NCI-H1105 treated with DMSO at 0.1 percent for 48 hours (cell line): ENCODE measurements at regions not wholly inside any gene's neighbourhood (a gene's known extent, or its start where the extent isn't known, plus 50 kb on each side); places are given as distances from the start of the nearest gene placed in this dataset.
"Not testable (repeated sequence)": the region's sequence is repeated elsewhere in the genome, so short reads cannot be mapped to it uniquely, and the experiment has no call there.

Source experiments
- DNase-seq: peaks from one replicate; lab custom pipeline; 2025; lab: John Stamatoyannopoulos, UW

GRCh38 chr1:94769551-94769950 lies 50.6 kb upstream of the SLC44A3 start:
- DNase-seq = no peak

DNA sequence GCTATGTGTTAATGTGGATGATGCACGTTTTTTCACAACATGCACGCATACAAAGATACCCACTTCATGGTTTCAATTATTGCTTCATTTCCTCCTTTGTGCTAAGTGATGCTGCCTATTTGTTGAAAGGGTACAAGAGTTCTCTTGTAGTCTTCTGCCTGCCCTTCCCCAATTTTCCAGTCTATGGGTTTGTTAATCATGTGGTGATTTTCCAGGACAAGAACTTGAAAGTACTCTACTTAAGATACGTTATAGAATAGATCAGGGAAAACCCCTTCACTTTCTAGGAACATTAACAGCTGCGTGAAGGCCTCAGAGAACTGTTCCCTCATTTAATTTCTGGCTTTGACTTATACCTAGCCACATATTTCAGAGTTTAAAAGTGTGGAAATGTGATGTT lies 52.1 kb upstream of the SLC44A3 start:
- no peak for DNase-seq

- DNase-seq = no peak
Observed at GRCh38 chr1:94765958-94766357, 54.2 kb upstream of the SLC44A3 start.

DNA sequence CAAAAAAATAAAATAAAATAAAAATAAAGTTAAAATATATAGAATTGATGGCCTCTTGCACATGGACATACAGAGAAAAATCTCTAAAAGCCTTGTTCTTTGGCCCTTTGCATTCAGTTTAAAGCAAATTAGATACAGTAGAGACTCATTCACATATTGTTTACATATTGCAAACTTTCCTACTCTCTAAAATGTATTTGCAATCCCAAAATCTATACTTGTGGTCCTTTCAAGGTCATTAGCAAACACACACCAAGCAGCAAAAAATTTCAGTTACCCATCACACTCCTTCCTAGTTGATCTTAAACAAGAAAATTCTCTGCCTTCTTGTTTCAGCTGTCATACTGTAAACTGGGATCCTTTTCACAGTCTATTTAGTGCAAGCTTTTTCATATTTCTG lies 61.0 kb upstream of the SLC44A3 start:
- no peak for DNase-seq

GRCh38 chr1:94757931-94758330 lies 62.2 kb upstream of the SLC44A3 start:
- DNase-seq = no peak

GRCh38 chr1:94755675-94756074 lies 64.5 kb upstream of the SLC44A3 start:
- DNase-seq = no peak

DNA sequence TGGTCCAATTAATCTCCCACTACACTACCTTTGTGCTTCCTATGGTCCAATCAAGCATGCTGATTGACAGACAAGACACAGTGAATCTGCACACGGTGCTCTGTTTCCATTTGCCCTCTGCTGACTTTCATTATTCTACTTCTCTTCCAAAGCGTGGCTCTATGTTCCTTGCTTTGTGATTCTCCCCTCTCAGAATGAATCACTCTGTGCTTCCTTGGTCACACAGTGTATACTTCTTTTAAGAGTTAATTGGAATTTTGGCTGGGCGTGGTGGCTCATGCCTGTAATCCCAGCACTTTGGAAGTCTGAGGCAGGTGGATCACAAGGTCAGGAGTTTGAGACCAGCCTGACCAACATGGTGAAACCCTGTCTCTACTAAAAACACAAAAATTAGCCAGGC lies 65.1 kb upstream of the SLC44A3 start:
- DNase-seq = not testable (repeated sequence)

DNA sequence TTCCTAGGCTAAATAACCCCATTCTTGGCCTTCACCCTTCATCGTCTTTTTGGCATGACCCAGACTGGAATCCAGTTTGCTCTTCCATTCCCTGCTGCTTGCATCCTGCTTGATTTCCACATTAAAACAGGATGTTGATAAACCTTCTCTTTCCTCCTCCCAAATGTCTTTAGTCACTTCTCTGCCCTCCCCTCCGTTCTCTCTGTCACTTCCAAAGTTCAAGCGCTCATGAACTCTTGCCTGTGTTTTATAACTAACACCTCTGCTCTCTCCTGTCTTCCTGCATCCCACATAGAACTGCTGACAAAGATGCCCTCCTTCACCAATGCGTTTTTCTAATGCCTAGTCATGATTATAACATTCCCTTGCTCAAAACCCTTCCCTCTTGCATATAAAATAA lies 65.6 kb upstream of the SLC44A3 start:
- DNase-seq = no peak

DNA sequence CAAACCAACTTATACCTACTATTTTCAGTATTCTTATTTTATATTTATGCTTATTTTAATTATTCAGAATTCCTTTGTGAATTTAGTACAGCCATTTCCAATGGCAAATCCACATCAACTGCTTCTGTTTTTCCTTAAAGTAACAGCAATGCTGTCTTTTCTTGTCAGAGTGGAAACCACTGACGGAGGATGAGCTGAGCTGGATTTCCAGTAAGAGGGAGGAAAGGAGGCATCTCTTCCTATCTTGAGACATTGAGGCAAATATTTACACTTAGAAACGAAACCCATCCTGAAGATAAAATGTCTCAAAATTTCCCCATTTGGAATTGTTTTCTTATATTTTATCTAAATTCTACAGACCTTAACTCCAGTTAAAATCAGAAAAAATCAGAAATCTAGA lies 66.1 kb upstream of the SLC44A3 start:
- DNase-seq = no peak

DNA sequence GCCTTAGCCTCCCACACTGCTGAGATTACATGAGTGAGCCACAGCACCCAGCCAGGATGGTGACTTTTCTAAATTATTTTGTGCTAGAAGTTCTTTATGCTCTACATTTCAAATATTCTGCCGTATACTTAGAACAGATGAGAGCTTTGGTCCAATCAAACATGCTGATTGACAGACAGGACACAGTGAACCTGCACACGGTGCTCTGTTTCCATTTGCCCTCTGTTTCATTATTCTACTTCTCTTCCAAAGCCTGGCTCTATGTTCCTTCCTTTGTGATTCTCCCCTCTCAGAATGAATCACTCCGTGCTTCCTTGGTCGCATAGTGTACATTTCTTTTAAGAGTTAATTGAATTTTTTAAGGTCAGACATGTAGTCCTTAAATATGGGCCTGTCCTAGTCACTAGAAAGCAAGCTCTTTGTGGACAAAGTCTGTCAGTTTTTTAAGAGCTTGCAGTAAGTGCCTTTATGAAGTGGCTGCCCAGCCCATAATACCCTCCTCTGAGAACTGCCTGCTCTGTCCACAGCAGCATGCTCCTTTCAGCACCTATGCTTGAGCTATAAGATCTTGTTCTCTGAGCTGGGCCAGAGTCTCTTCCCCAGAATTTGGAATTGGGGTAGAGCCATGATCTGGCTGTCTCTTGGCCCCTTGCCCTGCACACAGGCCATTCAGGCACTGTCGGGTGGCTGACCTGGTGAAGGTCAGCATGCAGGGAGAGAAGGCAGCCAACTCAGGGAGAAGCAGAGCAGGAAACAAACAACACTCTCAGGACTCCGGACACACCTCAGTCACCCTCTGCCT lies 66.8 kb upstream of the SLC44A3 start:
- no peak for DNase-seq

- not testable (repeated sequence) for DNase-seq
Observed at GRCh38 chr1:94751483-94751882, 68.7 kb upstream of the SLC44A3 start.

- DNase-seq = no peak
Observed at GRCh38 chr1:94746635-94747525, 73.3 kb upstream of the SLC44A3 start.

GRCh38 chr1:94745742-94746141 lies 74.4 kb upstream of the SLC44A3 start:
- DNase-seq = no peak

DNA sequence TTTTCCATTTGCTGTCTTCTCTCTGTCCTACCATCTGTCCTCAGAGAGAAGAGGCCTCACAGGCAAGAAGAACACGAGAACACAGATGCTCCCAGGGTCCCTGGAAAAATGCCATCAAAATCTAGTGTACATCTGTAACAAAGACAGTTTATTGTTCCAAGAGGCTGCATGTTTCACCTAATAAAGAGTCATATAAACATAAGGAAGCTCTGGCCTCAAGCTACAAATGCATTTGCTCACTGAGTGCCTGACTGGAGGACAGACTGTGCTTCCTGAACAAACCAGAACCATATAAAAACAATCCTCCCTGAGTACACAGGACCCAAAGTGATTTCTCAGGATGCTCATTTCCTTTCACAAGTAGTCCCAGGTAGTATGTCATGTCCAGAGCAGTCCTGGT lies 76.3 kb upstream of the SLC44A3 start:
- peak; percentile 18 for DNase-seq

DNA sequence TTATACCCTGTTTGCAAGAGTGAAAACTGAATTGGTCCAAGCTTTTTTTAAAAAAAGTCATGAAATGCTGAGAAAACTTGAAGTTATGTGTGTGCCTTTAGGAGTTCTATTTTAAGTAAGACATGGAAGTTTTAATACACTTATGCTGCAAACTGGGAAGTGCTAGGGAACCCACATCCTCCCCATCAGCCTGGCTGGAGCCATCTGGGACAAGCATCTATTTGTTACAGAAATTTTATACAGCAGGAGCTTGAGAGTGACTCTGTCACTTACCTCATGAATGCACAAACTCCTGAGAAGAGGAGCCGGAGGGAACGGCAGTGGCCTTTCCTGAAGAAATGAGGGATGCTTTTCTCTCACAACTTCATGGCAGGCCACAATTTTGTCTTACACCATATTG lies 78.2 kb upstream of the SLC44A3 start:
- DNase-seq = no peak

- no peak for DNase-seq
Observed at GRCh38 chr1:94741510-94741909, 78.6 kb upstream of the SLC44A3 start.

GRCh38 chr1:94739521-94740061 lies 80.6 kb upstream of the SLC44A3 start:
- DNase-seq = no peak

DNA sequence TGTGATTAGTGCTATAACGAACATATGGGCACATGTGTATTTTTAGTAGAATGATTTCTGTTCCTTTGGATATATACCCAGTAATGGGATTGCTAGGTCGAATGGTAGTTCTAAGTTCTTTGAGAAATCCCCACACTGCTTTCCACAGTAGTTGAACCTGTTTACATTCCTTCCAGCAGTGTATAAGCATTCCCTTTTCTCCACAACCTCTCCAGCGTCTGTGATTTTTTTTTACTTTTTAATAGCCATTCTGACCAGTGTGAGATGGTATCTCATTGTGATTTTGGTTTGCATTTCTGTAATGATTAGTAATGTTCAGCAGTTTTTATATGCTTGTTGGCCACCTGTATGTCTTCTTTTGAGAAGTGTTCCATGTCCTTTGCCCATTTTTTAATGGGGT lies 81.8 kb upstream of the SLC44A3 start:
- no peak for DNase-seq

- DNase-seq = no peak
Observed at GRCh38 chr1:94737124-94737998, 82.8 kb upstream of the SLC44A3 start.

DNA sequence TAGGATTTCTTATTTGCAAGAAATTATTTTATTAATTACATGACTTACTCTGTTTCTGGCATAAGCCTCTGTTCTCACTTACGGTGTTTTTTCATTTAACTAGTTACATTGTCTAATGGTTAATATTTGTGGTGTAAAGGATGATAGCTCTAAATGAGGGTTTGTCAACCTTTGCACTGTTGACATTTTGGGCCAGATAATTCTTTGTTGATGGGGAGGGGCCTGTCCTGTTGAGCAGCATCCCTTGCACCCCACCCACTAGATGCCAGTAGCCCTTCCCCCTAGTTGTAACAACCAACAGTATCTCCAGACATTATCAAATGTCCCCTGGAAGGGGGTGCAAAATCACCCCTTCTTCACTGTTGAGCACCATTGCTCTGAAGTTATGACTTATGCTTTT lies 83.6 kb upstream of the SLC44A3 start:
- no peak for DNase-seq

DNA sequence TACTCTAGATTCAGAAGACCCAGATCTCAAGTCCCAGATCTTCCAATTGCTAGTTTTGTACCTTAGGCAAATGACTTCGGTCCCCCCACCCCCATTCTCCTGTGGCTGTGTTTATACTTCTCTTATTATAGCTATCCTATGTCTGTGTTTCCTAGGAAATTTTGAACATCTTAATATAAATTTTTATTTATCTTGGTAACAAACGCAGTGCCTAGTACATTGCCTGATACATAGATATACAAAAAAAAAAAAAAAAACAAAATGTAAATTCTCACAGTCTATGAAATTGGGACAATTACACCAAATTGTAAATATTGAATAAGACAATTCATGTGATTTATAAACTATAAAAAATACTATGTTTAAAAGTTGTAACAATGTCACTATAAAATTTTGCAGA lies 84.1 kb upstream of the SLC44A3 start:
- DNase-seq = no peak
